ENCODE measurements at regions not wholly inside any gene's neighbourhood (a gene's known extent, or its start where the extent isn't known, plus 50 kb on each side); places are given as distances from the start of the nearest gene placed in this dataset.

- DNase-seq, result no peak
Observed at GRCh38 chr3:194219826-194220410, 84.0 kb downstream of the HES1 start.

GRCh38 chr3:194220901-194221326, 85.0 kb downstream of the HES1 start:
- no peak for DNase-seq

GRCh38 chr3:194221336-194221735, 85.4 kb downstream of the HES1 start:
- no peak for DNase-seq

- DNase-seq, result no peak
Observed at GRCh38 chr3:194223951-194224350, 88.0 kb downstream of the HES1 start.

GRCh38 chr3:194224471-194225417, 88.8 kb downstream of the HES1 start:
- DNase-seq, result no peak

- DNase-seq, result no peak
Observed at GRCh38 chr3:194225418-194225812, 89.5 kb downstream of the HES1 start.

- no peak for DNase-seq
Observed at GRCh38 chr3:194225988-194226663, 90.2 kb downstream of the HES1 start.

GRCh38 chr3:194231929-194232832, 96.2 kb downstream of the HES1 start:
- no peak for DNase-seq

GRCh38 chr3:194233150-194233549, 97.2 kb downstream of the HES1 start:
- DNase-seq, result no peak

GRCh38 chr3:194235160-194235559, 99.2 kb downstream of the HES1 start:
- no peak for DNase-seq

- no peak for DNase-seq
Observed at GRCh38 chr3:194237110-194237509, 101.2 kb downstream of the HES1 start.

- no peak for DNase-seq
Observed at GRCh38 chr3:194240766-194241165, 104.8 kb downstream of the HES1 start.

- DNase-seq, result no peak
Observed at GRCh38 chr3:194243172-194243837, 107.4 kb downstream of the HES1 start.

GRCh38 chr3:194244167-194244566, 107.0 kb downstream of the CPN2 start:
- DNase-seq, result no peak

GRCh38 chr3:194245474-194245873, 105.7 kb downstream of the CPN2 start:
- DNase-seq, result no peak

- no peak for DNase-seq
Observed at GRCh38 chr3:194245975-194246561, 105.1 kb downstream of the CPN2 start.

- DNase-seq, result no peak
Observed at GRCh38 chr3:194246709-194247349, 104.3 kb downstream of the CPN2 start.

GRCh38 chr3:194247350-194247740, 103.8 kb downstream of the CPN2 start:
- no peak for DNase-seq

- DNase-seq, result no peak
Observed at GRCh38 chr3:194249323-194250097, 101.6 kb downstream of the CPN2 start.

Data from CD4-positive, alpha-beta T cell treated with Interleukin-1 beta for 1 hour (primary cell).